ENCODE measurements at regions not wholly inside any gene's neighbourhood (a gene's known extent, or its start where the extent isn't known, plus 50 kb on each side); places are given as distances from the start of the nearest gene placed in this dataset.
"Not testable (repeated sequence)": the region's sequence is repeated elsewhere in the genome, so short reads cannot be mapped to it uniquely, and the experiment has no call there.

- intact Hi-C loops (cut with DNase I): no loop called here
- ATAC-seq (ENCODE audit: poor library complexity): no peak
- no peak for DNase-seq
Measured at GRCh38 chr18:29361843-29362242, 1184.9 kb upstream of the CDH2 start.

- intact Hi-C loops (cut with DNase I); DNase-seq; ATAC-seq (ENCODE audit: poor library complexity): not testable (repeated sequence)
Measured at GRCh38 chr18:29360659-29361058, 1183.7 kb upstream of the CDH2 start.

GRCh38 chr18:29359222-29359621 is 1182.3 kb upstream of the CDH2 start:
- intact Hi-C loops (cut with DNase I); ATAC-seq (ENCODE audit: poor library complexity); DNase-seq: not testable (repeated sequence)

GRCh38 chr18:29351171-29351570 is 1174.2 kb upstream of the CDH2 start:
- ATAC-seq (ENCODE audit: poor library complexity) (no peak), DNase-seq (no peak)
- intact Hi-C loops (cut with DNase I): no loop called here

- ATAC-seq (ENCODE audit: poor library complexity) (no peak), DNase-seq (no peak)
- intact Hi-C loops (cut with DNase I): no loop called here
Measured at GRCh38 chr18:29328932-29329331, 1152.0 kb upstream of the CDH2 start.

- intact Hi-C loops (cut with DNase I): no loop called here
- ATAC-seq (ENCODE audit: poor library complexity): no peak
Measured at GRCh38 chr18:29326214-29326613, 1149.3 kb upstream of the CDH2 start.

GRCh38 chr18:29321561-29321960 is 1144.6 kb upstream of the CDH2 start:
- ATAC-seq (ENCODE audit: poor library complexity) (no peak), DNase-seq (no peak)
- intact Hi-C loops (cut with DNase I): no loop called here

More at GRCh38 chr18:29326214-29326613, 1149.3 kb upstream of the CDH2 start:
- no peak for DNase-seq

- DNase-seq (no peak), ATAC-seq (ENCODE audit: poor library complexity) (no peak)
- intact Hi-C loops (cut with DNase I): no loop called here
Measured at GRCh38 chr18:29313312-29313711, 1136.4 kb upstream of the CDH2 start.

- intact Hi-C loops (cut with DNase I): no loop called here
- ATAC-seq (ENCODE audit: poor library complexity): no peak
Measured at GRCh38 chr18:29311580-29311979, 1134.7 kb upstream of the CDH2 start.

GRCh38 chr18:29309366-29309765 is 1132.4 kb upstream of the CDH2 start:
- ATAC-seq (ENCODE audit: poor library complexity) (no peak), DNase-seq (no peak)
- intact Hi-C loops (cut with DNase I): no loop called here

More at GRCh38 chr18:29311580-29311979, 1134.7 kb upstream of the CDH2 start:
- DNase-seq: no peak

GRCh38 chr18:29307982-29308381 is 1131.1 kb upstream of the CDH2 start:
- intact Hi-C loops (cut with DNase I): no loop called here
- ATAC-seq (ENCODE audit: poor library complexity) (no peak), DNase-seq (no peak)

- no peak for DNase-seq
- intact Hi-C loops (cut with DNase I): no loop called here
- no peak for ATAC-seq (ENCODE audit: poor library complexity)
Measured at GRCh38 chr18:29307231-29307630, 1130.3 kb upstream of the CDH2 start.

- intact Hi-C loops (cut with DNase I): no loop called here
- DNase-seq: no peak
- ATAC-seq (ENCODE audit: poor library complexity): no peak
Measured at GRCh38 chr18:29305516-29305915, 1128.6 kb upstream of the CDH2 start.

GRCh38 chr18:29301048-29301447 is 1124.1 kb upstream of the CDH2 start:
- intact Hi-C loops (cut with DNase I): no loop called here
- ATAC-seq (ENCODE audit: poor library complexity): no peak

GRCh38 chr18:29285471-29285870 is 1108.5 kb upstream of the CDH2 start:
- intact Hi-C loops (cut with DNase I): no loop called here
- no peak for DNase-seq
- no peak for ATAC-seq (ENCODE audit: poor library complexity)

More at GRCh38 chr18:29301048-29301447, 1124.1 kb upstream of the CDH2 start:
- no peak for DNase-seq

- ATAC-seq (ENCODE audit: poor library complexity): no peak
- no peak for DNase-seq
- intact Hi-C loops (cut with DNase I): no loop called here
Measured at GRCh38 chr18:29271501-29271900, 1094.6 kb upstream of the CDH2 start.

GRCh38 chr18:29259838-29260237 is 1082.9 kb upstream of the CDH2 start:
- DNase-seq (no peak), ATAC-seq (ENCODE audit: poor library complexity) (no peak)
- intact Hi-C loops (cut with DNase I): no loop called here

GRCh38 chr18:29254123-29254522 is 1077.2 kb upstream of the CDH2 start:
- intact Hi-C loops (cut with DNase I): no loop called here
- no peak for ATAC-seq (ENCODE audit: poor library complexity)

GRCh38 chr18:29251681-29252080 is 1074.8 kb upstream of the CDH2 start:
- intact Hi-C loops (cut with DNase I): no loop called here
- DNase-seq: no peak
- ATAC-seq (ENCODE audit: poor library complexity): no peak

More at GRCh38 chr18:29254123-29254522, 1077.2 kb upstream of the CDH2 start:
- DNase-seq: no peak

- no peak for ATAC-seq (ENCODE audit: poor library complexity)
- no peak for DNase-seq
- intact Hi-C loops (cut with DNase I): no loop called here
Measured at GRCh38 chr18:29250843-29251242, 1073.9 kb upstream of the CDH2 start.

GRCh38 chr18:29250259-29250658 is 1073.3 kb upstream of the CDH2 start:
- DNase-seq (no peak), ATAC-seq (ENCODE audit: poor library complexity) (no peak)
- intact Hi-C loops (cut with DNase I): no loop called here

Measured in Right ventricle myocardium superior (tissue), 1 donor.